ENCODE measurements at regions not wholly inside any gene's neighbourhood (a gene's known extent, or its start where the extent isn't known, plus 50 kb on each side); places are given as distances from the start of the nearest gene placed in this dataset.

DNA sequence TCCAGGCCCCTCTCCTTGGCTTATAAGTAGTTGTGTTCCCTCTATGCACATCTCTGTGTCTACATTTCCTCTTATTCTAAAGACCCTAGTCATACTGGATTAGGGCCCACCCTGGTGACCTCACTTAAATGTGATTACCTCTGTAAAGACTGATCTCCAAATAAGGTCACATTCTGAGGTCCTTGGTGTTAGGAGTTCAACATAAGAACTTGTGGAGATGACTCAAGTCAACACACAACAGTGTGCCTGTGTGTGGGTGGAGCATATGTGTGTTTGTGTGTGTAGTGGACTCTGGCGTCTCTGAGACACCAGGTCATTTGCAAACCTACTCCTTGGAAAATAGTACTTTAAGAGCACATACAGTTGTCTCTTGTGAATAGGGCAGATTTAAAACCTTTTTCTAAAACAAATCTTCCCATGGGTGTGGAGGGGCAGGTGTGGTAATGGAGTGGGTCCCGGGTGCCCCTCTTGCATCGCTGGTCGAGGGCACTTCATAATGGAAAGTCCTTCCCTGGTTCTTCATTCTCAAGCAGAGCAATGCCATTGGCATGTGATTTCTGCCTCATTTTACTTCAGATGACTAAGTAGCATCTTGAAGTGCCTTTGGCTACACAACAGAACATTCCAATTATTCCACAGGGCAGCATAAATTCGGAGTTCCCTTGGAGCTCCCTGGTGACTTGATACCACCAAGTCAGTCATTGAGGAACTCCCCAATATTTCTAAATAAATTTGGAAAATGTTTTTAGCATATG lies 84.4 kb downstream of the C9orf152 start:
- DNase-seq: no peak
- 64 to 76% methylated on average over 5 of the region's 5 CpGs for WGBS, 2 donors
- Histone ChIP-seq H3K9ac (ENCODE audit: insufficient read depth in 1 of 2, low read length in 2 of 2) (no peak overlapping the region), H3K4me3 (no peak overlapping the region), H3K27ac (ENCODE audit: low read depth in 1 of 2, low read length in 1 of 2) (peak overlapping the region; percentile 15 to 73), H3K36me3 (ENCODE audit: control insufficient read depth in 4 of 4, insufficient read depth in 4 of 4, low read length in 4 of 4) (no peaks in the 10 kb centered on the region), H3K9me3 (ENCODE audit: control insufficient read depth in 4 of 4, insufficient read depth in 3 of 4, low read length in 3 of 4) (no peaks in the 10 kb centered on the region), H3K4me1 (ENCODE audit: control insufficient read depth in 5 of 5, insufficient read depth in 5 of 5, low read length in 5 of 5) (peaks cover 20 to 57% (median 42%) of the 10 kb centered on the region in 5 donors), H3K27me3 (ENCODE audit: control insufficient read depth in 3 of 3, insufficient read depth in 3 of 3, low read length in 2 of 3) (no peaks in the 10 kb centered on the region)
- ATAC-seq (ENCODE audit: insufficient read depth, low FRiP score): no peak
- TF ChIP-seq, protein P1, sequence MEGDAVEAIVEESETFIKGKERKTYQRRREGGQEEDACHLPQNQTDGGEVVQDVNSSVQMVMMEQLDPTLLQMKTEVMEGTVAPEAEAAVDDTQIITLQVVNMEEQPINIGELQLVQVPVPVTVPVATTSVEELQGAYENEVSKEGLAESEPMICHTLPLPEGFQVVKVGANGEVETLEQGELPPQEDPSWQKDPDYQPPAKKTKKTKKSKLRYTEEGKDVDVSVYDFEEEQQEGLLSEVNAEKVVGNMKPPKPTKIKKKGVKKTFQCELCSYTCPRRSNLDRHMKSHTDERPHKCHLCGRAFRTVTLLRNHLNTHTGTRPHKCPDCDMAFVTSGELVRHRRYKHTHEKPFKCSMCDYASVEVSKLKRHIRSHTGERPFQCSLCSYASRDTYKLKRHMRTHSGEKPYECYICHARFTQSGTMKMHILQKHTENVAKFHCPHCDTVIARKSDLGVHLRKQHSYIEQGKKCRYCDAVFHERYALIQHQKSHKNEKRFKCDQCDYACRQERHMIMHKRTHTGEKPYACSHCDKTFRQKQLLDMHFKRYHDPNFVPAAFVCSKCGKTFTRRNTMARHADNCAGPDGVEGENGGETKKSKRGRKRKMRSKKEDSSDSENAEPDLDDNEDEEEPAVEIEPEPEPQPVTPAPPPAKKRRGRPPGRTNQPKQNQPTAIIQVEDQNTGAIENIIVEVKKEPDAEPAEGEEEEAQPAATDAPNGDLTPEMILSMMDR (IDR thresholded peaks at IDR 0.05; ENCODE audit: control extremely low read depth, extremely low read depth): no peak

DNA sequence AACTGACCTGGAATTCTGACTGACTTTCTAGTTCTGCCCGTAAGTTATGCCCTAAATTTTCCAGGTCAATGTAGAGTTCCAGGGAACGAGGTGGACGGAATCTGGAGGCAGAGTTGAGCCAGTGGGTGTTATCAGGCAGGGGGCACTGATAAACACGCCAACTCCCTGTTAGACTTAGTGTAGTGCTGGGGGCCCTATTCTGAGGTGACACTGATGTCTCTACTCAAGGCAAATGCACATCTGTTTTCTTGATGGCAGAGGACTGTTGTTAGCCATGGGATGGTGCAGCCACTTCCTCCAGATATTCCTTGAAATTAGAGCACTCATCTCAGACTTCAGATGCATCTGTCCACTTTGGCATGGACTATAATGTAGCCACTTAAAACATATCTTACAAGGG lies 83.5 kb downstream of the C9orf152 start:
- no peak overlapping the region for H3K9ac ChIP-seq (ENCODE audit: insufficient read depth in 1 of 2, low read length in 2 of 2)
- H3K27me3 ChIP-seq (ENCODE audit: control insufficient read depth in 3 of 3, insufficient read depth in 3 of 3, low read length in 2 of 3): no peaks in the 10 kb centered on the region
- no peak for ATAC-seq (ENCODE audit: insufficient read depth, low FRiP score)
- TF ChIP-seq, protein P1 (IDR thresholded peaks at IDR 0.05; ENCODE audit: control extremely low read depth, extremely low read depth): no peak
- H3K36me3 ChIP-seq (ENCODE audit: control insufficient read depth in 4 of 4, insufficient read depth in 4 of 4, low read length in 4 of 4): no peaks in the 10 kb centered on the region
- H3K9me3 ChIP-seq (ENCODE audit: control insufficient read depth in 4 of 4, insufficient read depth in 3 of 4, low read length in 3 of 4): no peaks in the 10 kb centered on the region
- peak in 1 of 3 donors; percentile 60 for DNase-seq
- no peak overlapping the region for H3K4me3 ChIP-seq
- H3K4me1 ChIP-seq (ENCODE audit: control insufficient read depth in 5 of 5, insufficient read depth in 5 of 5, low read length in 5 of 5): peaks cover 24 to 66% (median 50%) of the 10 kb centered on the region in 5 donors
- peak overlapping the region; percentile 62 to 73 for H3K27ac ChIP-seq (ENCODE audit: low read depth in 1 of 2, low read length in 1 of 2)
- WGBS, 2 donors: 80 to 88% methylated on average over 4 of the region's 4 CpGs

DNA sequence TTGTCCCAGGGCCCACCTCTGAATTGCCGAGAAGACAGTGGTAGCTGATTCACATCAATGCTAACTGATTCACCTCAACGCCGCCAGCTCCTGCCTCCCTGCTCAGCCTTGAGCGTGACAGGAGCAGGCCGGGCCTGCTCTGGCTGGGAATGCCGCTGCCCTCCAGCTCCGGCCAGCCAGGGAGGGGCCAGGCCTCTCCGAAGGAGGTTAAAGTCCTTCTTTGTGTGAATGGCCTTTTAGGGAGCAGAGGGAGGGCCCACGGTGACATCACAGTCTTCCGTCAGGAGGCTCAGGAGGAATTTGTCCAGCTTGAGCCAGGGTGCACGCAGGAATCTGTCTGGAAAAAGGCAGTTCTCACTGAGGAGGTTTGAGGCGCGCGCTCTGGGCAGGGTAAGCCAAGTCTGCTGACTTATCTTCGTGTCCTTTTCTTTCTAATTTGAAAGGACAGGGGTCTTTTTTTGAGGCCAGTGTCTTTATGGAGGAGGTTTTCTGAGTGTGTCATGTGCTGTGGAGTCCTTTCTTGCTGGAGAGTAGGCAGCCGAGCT lies 82.7 kb downstream of the C9orf152 start:
- ATAC-seq (ENCODE audit: insufficient read depth, low FRiP score): peak; percentile 77
- 42 to 70% methylated on average over 16 of the region's 16 CpGs for WGBS, 2 donors

More for the DNA sequence above, 82.7 kb downstream of the C9orf152 start:
- DNase-seq: peak; percentile 91 to 95 (median 94)
- Histone ChIP-seq H3K27ac (ENCODE audit: low read depth in 1 of 2, low read length in 1 of 2) (peak overlapping the region; percentile 85 to 88), H3K4me3 (peak overlapping the region; percentile 37), H3K9ac (ENCODE audit: insufficient read depth in 1 of 2, low read length in 2 of 2) (peak overlapping the region; percentile 17 to 73), H3K36me3 (ENCODE audit: control insufficient read depth in 4 of 4, insufficient read depth in 4 of 4, low read length in 4 of 4) (no peaks in the 10 kb centered on the region), H3K4me1 (ENCODE audit: control insufficient read depth in 5 of 5, insufficient read depth in 5 of 5, low read length in 5 of 5) (peaks cover 24 to 70% (median 53%) of the 10 kb centered on the region in 5 donors), H3K27me3 (ENCODE audit: control insufficient read depth in 3 of 3, insufficient read depth in 3 of 3, low read length in 2 of 3) (no peaks in the 10 kb centered on the region), H3K9me3 (ENCODE audit: control insufficient read depth in 4 of 4, insufficient read depth in 3 of 4, low read length in 3 of 4) (no peaks in the 10 kb centered on the region)
- TF ChIP-seq, protein P1 (IDR thresholded peaks at IDR 0.05; ENCODE audit: control extremely low read depth, extremely low read depth): no peak

Data from lung (tissue), 11 donors.